Right lobe of liver (tissue), 4 donors: ENCODE measurements at regions not wholly inside any gene's neighbourhood (a gene's known extent, or its start where the extent isn't known, plus 50 kb on each side); places are given as distances from the start of the nearest gene placed in this dataset.

Source experiments
- CTCF ChIP-seq, 4 donors: fragments of 200-600 bp in 3 of 4; fragments of 450-650 bp in 1 of 4; IDR thresholded peaks; one replicate each; pipeline versions ENCODE4 v1.5.1 to v1.8.0; 2016 to 2022; ENCODE audit warnings: antibody characterized with exemption in 4 of 4, mild to moderate bottlenecking in 2 of 4
- POLR2A ChIP-seq: fragments of 450-650 bp; IDR thresholded peaks from one replicate; pipeline ENCODE4 v1.6.1; 2017; ENCODE audit warnings: antibody characterized with exemption, mild to moderate bottlenecking
- donor health status: DM: no; HTN: no; CAD: no.
- donor health status: DM: no; HTN: no; CAD: no.
- donor health status: DM: no; HTN: yes; CAD: no.

GRCh38 chr5:159398936-159399335 is 68.6 kb upstream of the IL12B start:
- TF ChIP-seq CTCF (IDR thresholded peaks at IDR 0.05) (no peak), POLR2A (no peak)
